Kidney (tissue), 13 donors: ENCODE measurements at regions not wholly inside any gene's neighbourhood (a gene's known extent, or its start where the extent isn't known, plus 50 kb on each side); places are given as distances from the start of the nearest gene placed in this dataset.

Experiments used
- DNase-seq, 5 donors: peaks; one replicate each; pipeline ENCODE4 v3.0.0-alpha.2; 2013 to 2020
- FAIRE-seq: peaks from 2 replicates; lab custom pipeline; 2012; peaks lifted over from hg19 to GRCh38; lab: Jason Lieb, UNC
- H3K27ac ChIP-seq, 2 donors: one replicate each; pipeline ENCODE4 v1.7.0; 2013; ENCODE audit warnings: low read depth in 2 of 2, low read length in 2 of 2, inconsistent platforms in 1 of 2
- H3K27me3 ChIP-seq: one replicate; pipeline ENCODE4 v1.7.1; 2013; ENCODE audit warnings: low read length, inconsistent platforms; ENCODE audit not compliant: control insufficient read depth, insufficient read depth
- H3K36me3 ChIP-seq, 3 donors: one replicate each; pipeline versions ENCODE4 v1.7.0 to v1.7.1; 2013; ENCODE audit warnings: low read length in 3 of 3, control low read depth in 1 of 3, inconsistent platforms in 1 of 3; ENCODE audit not compliant: insufficient read depth in 3 of 3, control insufficient read depth in 2 of 3
- H3K4me1 ChIP-seq, 3 donors: one replicate each; pipeline versions ENCODE4 v1.7.0 to v1.7.1; 2013; ENCODE audit warnings: low read length in 3 of 3, inconsistent platforms in 1 of 3, low read depth in 1 of 3; ENCODE audit not compliant: control insufficient read depth in 2 of 3, insufficient read depth in 2 of 3
- H3K4me3 ChIP-seq, 3 donors: one replicate each; pipeline versions ENCODE4 v1.7.0 to v1.8.1; 2013; ENCODE audit warnings: low read length in 3 of 3, control low read depth in 1 of 3, inconsistent platforms in 1 of 3
- H3K9ac ChIP-seq, 3 donors: one replicate each; pipeline versions ENCODE4 v1.7.0 to v1.7.1; 2013; ENCODE audit warnings: low read length in 3 of 3, control low read depth in 1 of 3, inconsistent platforms in 1 of 3
- H3K9me3 ChIP-seq, 3 donors: one replicate each; pipeline versions ENCODE4 v1.7.0 to v1.7.1; 2013; ENCODE audit warnings: low read length in 3 of 3, control low read depth in 1 of 3, inconsistent platforms in 1 of 3; ENCODE audit not compliant: control insufficient read depth in 2 of 3, insufficient read depth in 1 of 3
- CTCF ChIP-seq: IDR thresholded peaks from 3 replicates; pipeline ENCODE4 v1.5.1; 2012; ENCODE audit warnings: mild to moderate bottlenecking, moderate library complexity, borderline replicate concordance; ENCODE audit not compliant: insufficient read depth; ENCODE audit errors: extremely low read depth
- intact Hi-C: fragments of 100-400 bp; cut with DNase I; formaldehyde crosslinking; loops from one replicate; pipeline ENCODE4 v1.11.1; 2022
- donor health status: control.
- donor health status: control.
- donor health status: control.
- donor health status: control.
- donor health status: control.
- donor health status: DM: yes; HTN: yes; CAD: no.
- donor health status: Normal renal cell carcinoma (clear cell type).

- no peak for TF ChIP-seq CTCF
- no peak overlapping the region for H3K27ac ChIP-seq
- H3K4me1 ChIP-seq, result no peaks in the 10 kb centered on the region
- DNase-seq (peak in 2 of 5 donors; percentile 1 to 2), FAIRE-seq (no peak)
- no peak overlapping the region for H3K4me3 ChIP-seq
- no peaks in the 10 kb centered on the region for H3K36me3 ChIP-seq
- no peaks in the 10 kb centered on the region for H3K9me3 ChIP-seq
- H3K9ac ChIP-seq, result no peak overlapping the region
- intact Hi-C loops, result no loop called here
- H3K27me3 ChIP-seq, result no peaks in the 10 kb centered on the region
These were observed 68.5 kb upstream of the CHST9 start for GRCh38 chr18:27253571-27253970.

DNA sequence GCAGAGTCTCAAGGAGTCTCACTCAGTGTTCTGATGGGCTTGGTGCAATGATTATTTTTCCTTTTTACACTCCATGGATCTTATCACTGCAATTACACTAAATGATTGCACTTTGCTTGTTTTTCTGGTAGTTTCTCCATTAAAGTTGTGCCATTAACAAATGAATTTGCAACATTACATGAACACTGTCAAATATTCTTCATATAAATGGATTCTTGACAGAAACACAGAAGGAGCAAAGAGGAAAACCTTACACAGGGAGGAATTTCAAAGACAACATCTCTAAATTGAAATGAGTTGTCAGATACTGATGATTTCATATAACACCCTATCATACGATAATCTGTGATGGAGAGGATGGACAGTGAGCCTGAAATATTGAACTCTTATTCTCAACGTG, 65.4 kb upstream of the CHST9 start:
- FAIRE-seq (no peak), DNase-seq (no peak)
- Histone ChIP-seq H3K9me3 (no peaks in the 10 kb centered on the region), H3K4me3 (no peak overlapping the region), H3K36me3 (no peaks in the 10 kb centered on the region), H3K4me1 (no peaks in the 10 kb centered on the region), H3K27me3 (no peaks in the 10 kb centered on the region), H3K9ac (no peak overlapping the region), H3K27ac (no peak overlapping the region)
- intact Hi-C loops, result no loop called here
- TF ChIP-seq CTCF, result no peak

DNA sequence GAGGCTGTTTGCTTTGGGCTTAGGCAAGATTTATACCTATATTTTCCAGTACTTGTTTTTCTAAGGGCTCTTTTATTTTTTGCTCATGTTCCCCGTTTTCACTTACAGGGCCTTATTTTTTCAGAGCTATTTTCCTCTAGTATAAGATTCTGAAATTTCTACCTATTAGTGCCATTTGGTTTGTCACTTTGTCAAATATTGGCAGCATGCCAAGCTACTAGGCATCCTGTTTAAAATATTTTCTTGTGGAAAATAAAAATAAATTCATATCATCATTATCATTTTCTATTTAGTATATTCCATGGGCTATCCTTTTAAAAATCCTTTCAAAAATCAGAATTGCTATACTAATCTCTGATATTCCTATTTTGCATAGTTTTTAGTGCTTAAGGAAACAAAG, 64.8 kb upstream of the CHST9 start:
- H3K27ac ChIP-seq, result no peak overlapping the region
- H3K4me1 ChIP-seq, result no peaks in the 10 kb centered on the region
- no peaks in the 10 kb centered on the region for H3K9me3 ChIP-seq
- no peak for TF ChIP-seq CTCF
- H3K9ac ChIP-seq, result no peak overlapping the region
- no peaks in the 10 kb centered on the region for H3K27me3 ChIP-seq
- no peaks in the 10 kb centered on the region for H3K36me3 ChIP-seq
- no peak overlapping the region for H3K4me3 ChIP-seq
- no peak for DNase-seq
- intact Hi-C loops, result no loop called here
- FAIRE-seq, result no peak

DNA sequence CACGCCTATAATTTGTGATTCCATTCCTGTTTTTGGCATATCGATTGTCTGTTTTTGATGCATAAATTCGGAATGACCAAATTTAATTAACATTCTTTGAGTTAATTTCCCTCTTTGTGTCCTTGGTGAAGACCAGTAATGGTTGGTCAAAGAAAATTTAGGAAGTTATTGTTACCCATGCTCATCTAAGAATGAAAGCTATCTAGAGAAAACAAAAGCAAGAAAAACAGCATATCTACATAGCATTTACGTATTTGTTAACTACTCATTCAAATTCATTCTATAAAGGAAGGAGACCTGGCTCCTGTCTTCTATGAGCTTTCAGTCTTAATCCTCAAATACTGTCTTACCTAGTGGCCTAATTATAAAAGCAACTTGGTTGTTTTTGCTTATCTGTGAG, 59.2 kb upstream of the CHST9 start:
- TF ChIP-seq CTCF, result no peak
- Histone ChIP-seq H3K4me1 (no peaks in the 10 kb centered on the region), H3K36me3 (no peaks in the 10 kb centered on the region), H3K9ac (no peak overlapping the region), H3K27me3 (no peaks in the 10 kb centered on the region), H3K27ac (no peak overlapping the region), H3K9me3 (no peaks in the 10 kb centered on the region), H3K4me3 (no peak overlapping the region)
- intact Hi-C loops, result no loop called here
- FAIRE-seq (no peak), DNase-seq (no peak)
